Kidney epithelial cell (primary cell): ENCODE measurements at regions not wholly inside any gene's neighbourhood (a gene's known extent, or its start where the extent isn't known, plus 50 kb on each side); places are given as distances from the start of the nearest gene placed in this dataset.

Experiments used
- DNase-seq: peaks from one replicate; pipeline ENCODE4 v3.0.0-alpha.2; 2010; ENCODE audit warnings: low read depth
- H3K27me3 ChIP-seq: 2 replicates; pipeline ENCODE4 v1.6.0; 2011; ENCODE audit warnings: low read length; ENCODE audit not compliant: control insufficient read depth, insufficient read depth
- H3K36me3 ChIP-seq: 2 replicates; pipeline ENCODE4 v1.5.1; 2011; ENCODE audit warnings: low read length; ENCODE audit not compliant: control insufficient read depth, insufficient read depth
- H3K4me3 ChIP-seq: 2 replicates; pipeline ENCODE4 v1.5.1; 2011; ENCODE audit warnings: low read depth, mild to moderate bottlenecking, control low read depth, low read length
- TF ChIP-seq, protein P1 (sequence below): IDR thresholded peaks from 2 replicates; pipeline ENCODE4 v1.5.1; 2011; ENCODE audit warnings: mild to moderate bottlenecking, moderate library complexity, low read length, control low read depth, inconsistent platforms; ENCODE audit not compliant: insufficient read depth, poor library complexity, severe bottlenecking

DNA sequence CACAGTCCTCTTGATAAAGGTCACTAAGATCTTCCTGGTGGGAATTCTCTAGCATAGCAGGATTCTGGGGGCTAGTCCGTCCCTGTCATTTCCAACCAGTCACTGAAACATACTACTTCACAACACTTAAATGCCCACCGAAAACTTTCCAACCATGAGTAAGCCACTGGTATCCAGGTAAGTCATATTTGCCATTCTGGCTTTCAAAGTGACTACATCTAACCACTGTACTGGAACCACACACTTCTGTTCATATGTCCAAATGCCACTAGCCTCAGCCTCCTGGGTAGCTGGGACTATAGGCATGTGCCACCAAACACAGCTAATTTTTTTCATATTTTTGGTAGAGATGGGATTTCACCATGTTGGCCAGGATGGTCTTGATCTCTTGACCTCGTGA is 64.3 kb upstream of the VANGL1 start:
- Histone ChIP-seq H3K27me3 (no peaks in the 10 kb centered on the region), H3K36me3 (no peaks in the 10 kb centered on the region), H3K4me3 (no peak overlapping the region)
- TF ChIP-seq, protein P1, sequence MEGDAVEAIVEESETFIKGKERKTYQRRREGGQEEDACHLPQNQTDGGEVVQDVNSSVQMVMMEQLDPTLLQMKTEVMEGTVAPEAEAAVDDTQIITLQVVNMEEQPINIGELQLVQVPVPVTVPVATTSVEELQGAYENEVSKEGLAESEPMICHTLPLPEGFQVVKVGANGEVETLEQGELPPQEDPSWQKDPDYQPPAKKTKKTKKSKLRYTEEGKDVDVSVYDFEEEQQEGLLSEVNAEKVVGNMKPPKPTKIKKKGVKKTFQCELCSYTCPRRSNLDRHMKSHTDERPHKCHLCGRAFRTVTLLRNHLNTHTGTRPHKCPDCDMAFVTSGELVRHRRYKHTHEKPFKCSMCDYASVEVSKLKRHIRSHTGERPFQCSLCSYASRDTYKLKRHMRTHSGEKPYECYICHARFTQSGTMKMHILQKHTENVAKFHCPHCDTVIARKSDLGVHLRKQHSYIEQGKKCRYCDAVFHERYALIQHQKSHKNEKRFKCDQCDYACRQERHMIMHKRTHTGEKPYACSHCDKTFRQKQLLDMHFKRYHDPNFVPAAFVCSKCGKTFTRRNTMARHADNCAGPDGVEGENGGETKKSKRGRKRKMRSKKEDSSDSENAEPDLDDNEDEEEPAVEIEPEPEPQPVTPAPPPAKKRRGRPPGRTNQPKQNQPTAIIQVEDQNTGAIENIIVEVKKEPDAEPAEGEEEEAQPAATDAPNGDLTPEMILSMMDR = no peak
- no peak for DNase-seq

DNA sequence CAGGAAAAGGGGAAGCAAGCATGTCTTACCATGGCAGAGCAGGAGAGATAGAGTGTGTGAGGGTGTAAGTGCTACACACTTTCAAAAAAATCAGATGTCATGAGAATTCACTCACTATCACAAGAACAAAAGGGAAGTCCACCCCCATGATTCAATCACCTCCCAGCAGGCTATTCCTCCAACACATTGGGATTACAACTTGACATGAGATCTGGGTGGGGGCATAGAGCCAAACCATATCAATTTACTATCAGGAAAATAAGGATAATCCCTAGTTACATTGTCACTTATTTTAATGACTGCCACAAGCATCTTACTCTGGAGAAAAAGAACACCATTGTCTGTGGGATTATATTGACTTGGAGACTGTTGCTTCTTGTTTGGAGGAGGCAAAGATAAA is 66.1 kb upstream of the VANGL1 start:
- TF ChIP-seq, protein P1 = no peak
- no peak overlapping the region for H3K4me3 ChIP-seq
- no peaks in the 10 kb centered on the region for H3K36me3 ChIP-seq
- no peak for DNase-seq
- H3K27me3 ChIP-seq = no peaks in the 10 kb centered on the region

DNA sequence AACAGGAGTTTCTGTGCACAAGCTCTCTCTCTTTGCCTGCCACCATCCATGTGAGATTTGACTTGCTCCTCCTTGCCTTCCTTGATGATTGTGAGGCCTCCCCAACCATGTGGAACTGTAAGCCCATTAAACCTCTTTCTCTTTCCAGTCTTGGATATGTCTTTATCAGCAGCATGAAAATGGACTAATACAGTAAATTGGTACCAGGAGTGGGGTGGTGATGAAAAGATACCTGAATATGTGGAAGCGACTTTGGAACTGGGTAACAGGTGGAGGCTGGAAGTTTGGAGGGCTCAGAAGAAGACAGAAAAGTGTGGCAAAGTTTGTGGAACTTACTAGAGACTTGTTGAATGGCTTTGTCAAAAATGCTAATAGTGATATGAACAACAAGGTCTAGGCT is 69.1 kb upstream of the VANGL1 start:
- TF ChIP-seq, protein P1 = no peak
- Histone ChIP-seq H3K36me3 (no peaks in the 10 kb centered on the region), H3K27me3 (no peaks in the 10 kb centered on the region), H3K4me3 (no peak overlapping the region)
- DNase-seq = no peak

DNA sequence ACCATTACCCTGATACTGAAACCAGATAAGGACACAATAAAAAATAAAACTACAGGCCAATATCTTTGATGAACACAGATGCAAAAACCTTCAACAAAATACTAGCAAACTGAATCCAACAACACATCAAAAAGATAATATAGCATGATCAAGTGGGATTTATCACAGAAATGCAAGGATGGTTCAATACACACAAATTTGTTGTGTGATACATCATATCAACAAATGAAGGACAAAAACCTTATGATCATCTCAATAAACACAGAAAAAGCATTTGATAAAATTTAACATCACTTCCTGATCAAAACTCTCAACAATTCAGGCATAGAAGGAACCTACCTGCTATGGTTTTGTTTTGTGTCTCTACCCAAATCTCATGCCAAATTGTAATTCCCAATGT is 74.3 kb upstream of the VANGL1 start:
- H3K36me3 ChIP-seq = no peaks in the 10 kb centered on the region
- no peaks in the 10 kb centered on the region for H3K27me3 ChIP-seq
- TF ChIP-seq, protein P1 = no peak
- no peak for DNase-seq
- H3K4me3 ChIP-seq = no peak overlapping the region

DNA sequence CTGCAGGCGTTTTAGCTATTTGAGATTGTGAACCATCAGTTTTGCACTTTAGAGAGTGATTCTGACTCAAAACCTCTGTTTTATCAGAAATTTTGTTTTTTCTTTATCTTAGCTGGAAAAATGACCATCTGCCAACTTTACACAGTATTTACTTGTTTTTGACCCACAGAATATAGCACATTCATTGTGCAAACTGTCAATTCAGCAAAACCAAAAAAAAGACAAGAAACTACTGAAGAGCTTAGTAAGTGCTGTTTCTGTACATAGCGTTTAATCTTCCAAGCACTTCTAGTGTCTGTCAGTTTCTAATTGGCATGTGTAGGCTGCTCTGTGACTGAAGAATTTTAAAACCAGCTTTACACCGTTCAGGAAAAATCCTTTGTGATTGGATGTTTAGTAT is 76.0 kb upstream of the VANGL1 start:
- TF ChIP-seq, protein P1 = no peak
- no peaks in the 10 kb centered on the region for H3K27me3 ChIP-seq
- no peaks in the 10 kb centered on the region for H3K36me3 ChIP-seq
- H3K4me3 ChIP-seq = no peak overlapping the region
- DNase-seq = no peak

DNA sequence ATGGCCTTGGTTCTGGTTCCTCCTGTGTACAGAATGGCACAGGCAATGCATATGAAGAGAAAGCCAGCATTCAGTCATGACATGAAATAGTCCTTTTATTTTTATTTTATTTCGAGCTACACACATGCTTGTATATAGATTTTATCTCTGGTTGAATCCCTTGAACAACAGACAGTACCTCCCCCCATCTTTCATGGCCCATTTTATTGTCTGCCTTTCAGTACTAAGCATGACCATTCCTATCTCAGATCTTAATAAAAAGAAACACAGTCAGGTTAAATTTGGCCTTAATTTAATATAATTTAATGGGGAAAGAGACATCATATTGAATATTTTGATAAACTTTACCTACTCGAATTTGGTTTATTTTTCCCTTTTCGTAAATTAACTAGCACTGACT is 76.4 kb upstream of the VANGL1 start:
- Histone ChIP-seq H3K36me3 (no peaks in the 10 kb centered on the region), H3K27me3 (no peaks in the 10 kb centered on the region), H3K4me3 (no peak overlapping the region)
- no peak for DNase-seq
- TF ChIP-seq, protein P1 = no peak
